Kidney capillary endothelial cell (primary cell): ENCODE measurements at regions not wholly inside any gene's neighbourhood (a gene's known extent, or its start where the extent isn't known, plus 50 kb on each side); places are given as distances from the start of the nearest gene placed in this dataset.
"Not testable (repeated sequence)": the region's sequence is repeated elsewhere in the genome, so short reads cannot be mapped to it uniquely, and the experiment has no call there.

Experiments
- DNase-seq: peaks from one replicate; pipeline ENCODE4 v3.0.0-alpha.2; 2018; ENCODE audit warnings: low spot score

DNA sequence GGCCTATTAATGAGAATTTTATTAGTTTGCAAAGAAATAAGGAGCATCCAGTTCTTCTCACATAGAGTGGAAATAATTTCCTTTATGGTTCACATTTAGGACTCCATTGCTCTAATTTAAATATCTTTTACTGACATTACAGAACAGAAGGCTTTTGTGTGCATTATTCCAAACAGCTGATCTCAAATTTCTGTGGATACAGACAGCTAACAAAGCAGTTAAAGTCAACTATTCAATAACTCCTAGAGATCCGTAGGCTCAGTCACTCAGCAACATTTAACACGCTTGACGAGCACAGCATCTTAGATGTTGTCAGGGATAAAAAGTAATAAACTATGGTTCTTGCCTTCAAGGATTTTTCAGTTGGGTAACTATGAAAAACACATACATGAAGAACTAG, 305.8 kb upstream of the SYNCRIP start:
- DNase-seq = no peak

DNA sequence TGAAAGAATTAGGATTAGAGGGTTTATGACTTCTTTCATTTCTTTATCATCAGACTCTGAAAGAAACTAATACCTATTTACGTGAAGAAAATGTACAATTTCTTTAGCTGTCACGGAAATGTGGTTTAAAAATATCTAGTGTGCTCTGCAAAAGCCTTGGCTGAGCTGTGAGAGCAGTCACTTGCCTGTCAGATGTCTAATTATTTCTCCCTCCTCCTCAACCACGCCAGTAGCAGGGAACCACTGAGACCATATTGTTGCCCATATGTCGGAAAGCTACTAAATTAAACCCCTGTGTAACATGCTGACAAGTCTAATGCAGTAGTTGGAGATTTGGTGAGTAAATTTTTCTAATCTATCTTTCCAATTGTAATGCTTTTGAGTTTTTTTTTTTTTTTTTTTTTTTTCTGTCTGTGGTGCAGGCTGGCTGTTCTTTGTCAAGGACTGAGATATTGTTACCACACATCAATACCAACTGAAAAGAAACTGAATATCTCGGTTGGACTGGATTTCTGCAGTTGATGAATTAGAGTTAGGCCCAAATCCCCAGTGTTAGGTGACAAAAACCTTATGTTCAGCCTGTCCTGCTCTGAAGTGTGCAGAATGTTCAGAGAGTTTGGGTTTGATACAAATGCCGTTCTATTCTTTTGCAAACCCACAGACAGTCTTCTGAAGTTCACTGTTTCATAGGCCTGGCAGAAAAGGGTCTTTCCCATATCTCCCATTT, 302.9 kb upstream of the SYNCRIP start:
- no peak for DNase-seq

DNA sequence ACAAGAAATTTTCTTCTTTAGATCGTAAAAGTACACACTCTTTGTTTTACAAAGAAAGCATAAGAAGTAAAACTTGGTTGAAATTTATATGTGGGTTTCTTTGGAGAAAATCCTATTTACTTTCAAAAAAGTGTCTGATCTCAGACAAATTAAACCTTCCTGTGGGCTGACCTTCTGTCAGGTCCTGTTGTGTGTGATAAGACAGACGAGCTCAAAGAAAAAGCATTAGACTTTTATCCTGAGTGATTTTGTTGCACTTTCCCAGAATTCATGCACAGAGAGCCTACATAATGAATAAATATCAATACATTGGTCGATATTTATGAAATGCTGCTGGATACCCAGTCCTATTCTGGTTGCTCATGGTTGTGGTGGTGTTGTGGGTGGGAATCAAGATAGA, 302.1 kb upstream of the SYNCRIP start:
- no peak for DNase-seq

DNA sequence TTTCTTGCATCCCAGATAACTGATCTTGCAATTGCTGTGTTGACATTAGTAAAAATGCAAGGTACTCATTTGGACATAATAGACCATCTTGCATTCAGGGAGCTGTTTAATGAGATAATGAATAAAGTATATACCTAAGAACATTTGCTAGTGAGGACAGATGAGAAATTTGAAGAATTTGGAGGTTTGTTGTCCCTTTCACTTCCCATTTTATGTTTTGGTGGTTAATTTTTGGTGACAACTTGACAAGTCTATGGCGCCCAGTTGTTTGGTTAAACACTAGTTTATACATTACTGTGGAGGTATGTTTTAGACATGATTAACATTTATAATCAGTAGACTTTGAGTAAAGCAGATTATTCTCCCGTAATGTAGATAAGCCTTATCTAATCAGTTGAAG, 300.2 kb upstream of the SYNCRIP start:
- no peak for DNase-seq

- no peak for DNase-seq
These were observed 294.2 kb upstream of the SYNCRIP start for GRCh38 chr6:85936916-85937315.

GRCh38 chr6:85923013-85923430, 280.3 kb upstream of the SYNCRIP start:
- peak; percentile 23 for DNase-seq

DNA sequence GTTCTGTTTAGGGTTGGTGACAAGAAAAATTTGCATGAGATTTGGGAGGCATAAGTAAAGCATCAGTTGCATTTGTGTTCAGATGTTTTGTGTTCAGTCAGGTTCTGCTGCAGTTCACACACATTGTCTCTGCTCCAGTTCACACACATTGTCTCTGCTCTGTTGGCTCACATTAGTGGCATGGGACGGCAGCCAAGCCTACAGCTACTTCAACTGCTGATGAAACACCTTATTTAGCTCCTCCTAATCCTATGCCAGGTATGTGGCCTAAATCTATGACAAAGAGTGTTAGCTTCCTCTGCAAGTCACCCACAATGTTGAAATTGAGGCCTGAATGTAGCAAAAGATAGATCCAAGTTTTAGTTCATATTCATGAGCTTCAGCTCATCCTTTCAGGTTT, 278.1 kb upstream of the SYNCRIP start:
- no peak for DNase-seq

DNA sequence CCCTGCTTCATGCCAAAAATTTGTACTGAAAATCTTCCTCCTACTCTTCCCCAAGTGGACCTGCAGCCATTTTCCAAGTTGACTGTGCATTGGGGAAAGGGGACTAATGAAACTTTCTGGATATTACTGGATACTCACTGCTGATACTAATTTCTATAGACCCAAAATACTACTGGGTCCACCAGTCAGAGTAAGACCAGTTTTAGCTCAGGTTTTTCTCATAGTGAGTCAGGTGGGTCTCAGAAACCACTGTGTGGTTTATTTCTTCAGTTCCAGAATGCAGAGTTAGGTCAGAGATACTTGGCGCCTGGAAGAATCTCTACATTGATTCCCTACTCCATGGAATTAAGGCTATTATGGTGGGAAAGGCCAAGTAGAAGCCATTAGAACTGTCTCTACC, 274.8 kb upstream of the SYNCRIP start:
- no peak for DNase-seq

DNA sequence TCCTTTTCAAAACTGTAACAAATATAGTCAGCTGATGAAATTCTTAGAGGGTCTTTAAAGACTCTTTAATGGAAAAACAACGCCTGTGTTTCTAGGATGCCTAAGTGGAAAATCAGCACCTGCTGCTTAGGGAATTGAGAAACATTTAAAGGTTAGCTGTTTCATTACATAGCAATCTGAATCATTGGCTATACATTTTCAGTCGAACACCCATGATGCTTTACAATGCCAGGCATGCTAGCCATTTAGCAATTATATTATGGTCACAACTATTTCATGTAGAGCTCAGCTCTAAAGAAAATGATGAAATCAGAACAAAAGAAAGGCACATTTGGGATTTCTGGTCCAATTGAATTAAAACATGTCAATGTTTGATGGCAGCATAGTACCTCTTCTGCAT, 270.3 kb upstream of the SYNCRIP start:
- no peak for DNase-seq

DNA sequence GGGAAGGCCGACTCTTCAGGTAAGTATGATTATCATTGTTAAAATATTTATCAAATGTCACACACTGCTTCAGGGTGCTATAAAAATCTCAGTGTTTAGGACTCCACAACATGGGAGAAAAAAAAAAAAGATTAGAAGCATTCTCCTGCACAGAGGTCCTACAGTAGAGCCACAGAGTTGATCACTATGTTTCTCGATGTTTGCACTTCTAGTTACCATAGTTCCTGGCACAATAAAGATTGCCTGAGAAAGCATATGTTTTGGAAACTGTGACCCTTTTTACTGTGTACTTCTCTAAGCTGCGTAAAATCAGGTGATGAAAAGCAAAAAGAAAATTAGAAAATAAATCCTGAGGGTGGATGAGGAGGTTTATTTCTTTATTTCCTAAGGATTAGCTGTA, 269.9 kb upstream of the SYNCRIP start:
- DNase-seq = no peak

DNA sequence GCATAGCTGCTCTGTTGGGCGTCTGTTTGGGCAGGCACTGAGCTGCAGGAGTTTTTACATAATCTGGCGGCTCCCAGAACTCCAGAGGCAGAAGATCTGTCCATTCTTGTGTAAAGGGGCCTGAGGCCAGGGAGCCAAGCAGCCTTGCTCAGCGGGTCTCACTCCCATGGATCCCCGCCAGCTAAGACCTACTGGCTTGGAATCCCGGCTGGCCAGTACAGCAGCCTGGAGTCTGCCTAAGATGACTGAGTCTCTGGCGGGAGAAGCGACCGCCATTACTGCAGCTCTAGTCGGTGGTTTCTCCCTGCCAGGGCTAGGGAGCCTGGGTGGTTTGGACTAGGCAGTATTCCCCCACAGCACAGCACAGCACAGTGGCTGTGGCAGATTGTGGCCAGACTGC, 268.4 kb upstream of the SYNCRIP start:
- no peak for DNase-seq

- DNase-seq = not testable (repeated sequence)
These were observed 265.4 kb upstream of the SYNCRIP start for GRCh38 chr6:85908120-85908519.

- DNase-seq = no peak
These were observed 249.7 kb upstream of the SYNCRIP start for GRCh38 chr6:85892346-85892745.

DNA sequence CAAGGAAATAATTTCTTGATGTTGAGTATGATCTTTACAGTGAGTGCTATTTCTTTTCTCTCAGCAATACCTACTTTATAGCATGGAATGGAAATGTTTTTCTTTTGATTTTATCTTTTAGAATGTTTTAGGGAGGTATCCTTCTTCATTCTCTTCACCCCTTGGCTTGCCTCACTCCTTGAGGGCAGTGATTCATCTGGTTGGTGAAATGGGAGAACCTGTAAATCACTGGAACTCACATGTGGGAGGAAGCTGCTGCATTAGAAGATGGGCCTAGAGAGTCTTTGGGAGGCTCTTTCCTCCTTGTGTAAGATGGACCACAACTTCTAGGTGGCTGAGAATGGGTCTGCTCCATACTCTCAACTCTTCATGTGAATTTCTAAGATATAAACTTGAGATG, 244.8 kb upstream of the SYNCRIP start:
- no peak for DNase-seq

GRCh38 chr6:85868685-85869084, 226.0 kb upstream of the SYNCRIP start:
- DNase-seq = no peak

DNA sequence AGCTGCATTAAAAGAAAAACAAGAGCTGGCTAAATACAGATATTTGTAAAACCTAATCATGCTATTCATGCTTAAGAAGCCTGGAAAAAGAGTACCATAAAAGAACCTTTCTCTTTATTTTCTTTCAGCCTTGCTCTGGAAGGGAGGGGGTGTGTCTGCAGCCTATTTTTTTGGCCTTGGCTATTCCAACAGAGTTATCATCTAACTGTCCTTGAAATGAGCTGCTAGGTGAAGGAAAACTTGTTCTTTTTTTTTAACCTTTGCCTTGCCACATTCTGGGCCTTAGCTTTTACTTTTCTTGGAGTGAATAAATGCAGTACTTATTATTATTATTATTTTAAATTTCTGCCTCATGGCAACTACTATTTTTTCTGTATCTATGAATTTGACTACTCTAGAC, 224.9 kb upstream of the SYNCRIP start:
- DNase-seq = no peak

DNA sequence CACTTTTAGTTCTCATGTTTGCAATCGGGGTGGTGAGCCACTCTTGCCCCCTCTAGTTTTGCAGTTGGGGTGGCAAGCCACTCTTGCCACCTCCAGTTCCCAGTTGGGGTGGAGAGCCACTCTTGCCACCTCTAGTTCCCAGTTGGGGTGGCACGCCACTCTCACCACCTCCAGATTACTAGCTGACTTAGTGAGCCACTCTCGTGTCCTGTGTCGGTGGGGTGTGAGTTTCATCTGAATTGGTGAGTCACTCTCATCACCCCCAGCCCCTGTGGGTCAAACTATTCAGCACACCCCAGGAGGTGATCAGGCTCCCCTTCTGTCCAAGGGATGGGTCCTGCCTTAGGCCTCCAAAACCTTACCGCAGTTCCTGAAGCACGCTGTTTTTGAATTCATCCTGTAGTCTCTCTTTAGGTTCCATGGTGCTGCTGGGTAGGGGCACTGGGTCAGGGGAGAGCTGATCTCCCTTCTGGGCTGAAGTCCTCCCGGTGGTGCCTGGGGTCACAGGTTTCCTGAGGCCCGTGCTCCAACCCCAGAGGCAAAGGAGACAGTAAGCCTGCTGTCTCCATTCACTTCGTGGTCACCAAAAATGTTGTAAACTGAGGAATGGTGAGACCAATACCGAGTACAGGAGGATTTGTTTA, 224.2 kb upstream of the SYNCRIP start:
- no peak for DNase-seq

DNA sequence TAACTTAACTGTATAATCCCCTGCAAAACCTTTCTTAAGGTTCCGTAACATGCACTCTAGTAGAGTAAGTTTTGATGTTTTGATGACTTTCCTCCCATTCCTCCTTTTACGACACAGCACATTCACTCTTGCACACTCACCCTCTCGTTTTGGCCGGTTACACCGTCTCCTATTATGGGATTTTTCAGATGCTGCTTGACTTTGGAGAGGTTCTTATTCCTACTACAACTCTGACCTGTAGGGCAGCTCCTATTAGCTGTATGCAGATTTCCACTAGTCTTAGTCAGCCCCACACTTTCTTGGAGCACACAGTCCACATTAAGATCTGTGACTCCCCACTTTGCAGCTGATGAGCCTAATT, 223.7 kb upstream of the SYNCRIP start:
- no peak for DNase-seq

DNA sequence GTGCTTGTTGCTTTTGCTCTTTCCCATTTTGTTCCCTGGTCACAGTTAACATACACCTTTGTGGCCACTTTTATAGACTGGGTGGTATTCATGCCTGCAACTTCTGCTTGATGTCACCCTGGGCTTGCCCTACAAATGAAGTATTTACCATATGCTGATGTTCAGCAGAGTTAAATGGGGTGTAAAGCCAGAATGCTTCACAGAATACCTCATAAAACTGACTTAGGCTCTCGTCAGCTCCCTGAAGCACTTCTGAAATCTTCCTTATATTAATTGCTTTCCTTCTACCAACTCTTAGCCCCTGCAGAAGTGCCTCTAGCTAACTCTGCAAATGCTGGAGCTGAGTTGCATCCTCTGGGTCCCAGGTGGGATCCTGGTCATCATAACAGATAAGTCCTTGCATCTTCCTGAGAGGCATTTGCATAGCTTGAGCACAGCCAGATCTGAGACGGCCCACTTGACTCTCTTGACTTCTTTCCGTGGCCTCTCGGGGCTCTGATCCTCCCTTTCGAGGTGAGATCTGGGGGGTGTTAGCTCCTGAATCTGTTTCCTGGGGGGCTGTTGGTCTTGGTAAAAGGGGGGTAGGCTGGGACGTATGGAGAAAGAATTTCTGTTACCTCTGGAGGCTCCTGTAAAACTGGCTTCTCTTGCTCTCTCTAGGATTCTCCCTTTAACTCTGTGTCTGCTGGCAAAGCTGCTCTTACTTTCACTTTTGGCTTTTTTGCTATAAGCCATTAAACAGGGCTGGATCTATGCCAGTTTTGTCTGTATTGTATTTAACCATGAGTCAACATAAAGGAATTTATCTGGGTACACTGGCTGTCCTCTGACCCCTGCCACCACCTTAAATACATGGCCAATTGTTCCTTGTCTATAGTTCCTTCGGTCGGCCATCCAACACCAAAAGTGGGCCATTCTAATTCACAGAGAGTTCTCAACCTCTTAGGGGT, 223.0 kb upstream of the SYNCRIP start:
- peak; percentile 88 for DNase-seq

GRCh38 chr6:85864453-85865401, 222.0 kb upstream of the SYNCRIP start:
- no peak for DNase-seq

- DNase-seq = no peak
These were observed 213.5 kb upstream of the SYNCRIP start for GRCh38 chr6:85856235-85856634.
